ELF-1 (cell line): ENCODE measurements at regions not wholly inside any gene's neighbourhood (a gene's known extent, or its start where the extent isn't known, plus 50 kb on each side); places are given as distances from the start of the nearest gene placed in this dataset.
A peak's percentile ranks its signal among the peaks of the same experiment; 100 is the strongest.

Experiments
- DNase-seq: peaks from one replicate; pipeline ENCODE4 v3.0.0-alpha.2; 2016; ENCODE audit warnings: low read depth, low spot score

DNA sequence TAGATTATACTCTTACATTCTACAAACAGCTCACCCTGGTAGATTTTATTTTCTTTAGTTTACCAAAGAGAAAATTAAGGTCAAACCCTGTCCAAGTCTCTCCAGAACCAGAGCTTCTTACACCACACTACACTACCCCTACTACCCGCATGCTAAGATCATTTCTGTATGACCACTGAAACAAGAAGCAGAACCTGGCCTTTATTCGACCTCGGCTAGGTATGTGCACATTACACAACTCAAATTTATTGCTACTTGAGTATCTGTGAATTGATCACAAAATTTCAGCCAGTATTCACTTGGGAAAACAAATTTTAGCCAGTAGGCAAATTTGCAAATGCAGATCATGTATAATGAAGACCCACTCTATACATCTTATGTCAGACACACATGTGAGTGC is 2437.0 kb downstream of the PCDH9 start:
- DNase-seq = no peak

- DNase-seq = no peak
Measured at GRCh38 chr13:64791373-64791772, 2438.8 kb downstream of the PCDH9 start.

GRCh38 chr13:64782466-64782865 is 2447.7 kb downstream of the PCDH9 start:
- no peak for DNase-seq

DNA sequence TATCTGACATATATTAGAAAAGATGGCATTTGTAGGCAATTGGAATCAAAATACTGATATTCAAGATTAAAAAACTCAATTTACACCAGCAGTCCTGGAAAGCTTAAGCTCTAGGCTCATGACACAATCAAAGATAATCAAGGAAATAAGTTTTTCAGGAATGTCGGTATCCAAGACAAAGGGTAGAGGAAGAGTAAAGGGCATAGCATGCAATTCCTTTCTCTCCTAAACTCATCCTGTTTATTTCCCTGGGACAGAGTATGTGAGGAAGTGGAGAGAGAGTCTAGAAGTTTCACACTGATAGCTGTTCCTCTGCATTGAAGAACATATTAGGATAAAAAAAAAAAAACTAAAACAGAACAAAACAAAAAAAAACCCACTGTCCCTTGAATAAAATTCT is 2452.1 kb downstream of the PCDH9 start:
- DNase-seq = no peak

- no peak for DNase-seq
Measured at GRCh38 chr13:64774915-64775314, 2455.2 kb downstream of the PCDH9 start.

DNA sequence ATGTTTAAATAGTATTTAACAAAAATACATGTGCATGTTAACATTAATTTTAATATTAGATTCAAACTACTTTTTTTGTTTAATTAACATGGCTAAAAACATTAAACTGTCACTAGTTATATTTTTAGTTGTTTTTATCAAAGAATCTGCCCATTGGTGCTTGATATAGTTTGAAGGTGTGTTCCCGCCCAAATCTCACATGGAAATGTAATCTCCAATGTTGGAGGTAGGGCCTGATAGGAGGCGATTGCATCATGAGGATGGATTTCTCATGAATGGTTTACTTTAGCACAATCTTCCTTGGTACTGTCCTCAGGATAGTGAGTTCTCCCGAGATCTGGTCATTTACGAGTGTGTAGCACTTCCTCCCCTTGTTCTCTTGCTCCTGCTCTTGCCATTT is 2459.4 kb downstream of the PCDH9 start:
- no peak for DNase-seq

GRCh38 chr13:64767054-64767453 is 2463.1 kb downstream of the PCDH9 start:
- no peak for DNase-seq

DNA sequence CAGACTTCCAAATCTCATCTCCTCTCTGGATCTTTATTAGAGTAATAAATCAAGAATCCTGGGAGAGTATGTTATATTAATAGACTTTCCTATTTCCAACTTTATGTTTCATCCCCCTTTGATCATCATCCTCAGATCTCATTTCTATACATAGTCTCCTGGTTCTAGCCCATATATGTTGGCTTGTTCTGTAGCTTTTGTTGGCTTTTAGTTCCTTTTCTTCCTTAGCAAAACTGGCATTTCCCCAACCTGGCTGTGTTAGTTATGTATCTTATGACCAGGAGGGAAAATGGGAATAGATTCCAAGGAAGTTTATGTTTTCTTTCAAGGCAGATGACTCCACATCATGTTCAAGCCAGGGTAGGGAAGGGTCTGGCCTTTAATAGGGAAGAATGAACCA is 2464.5 kb downstream of the PCDH9 start:
- DNase-seq = no peak

- DNase-seq = no peak
Measured at GRCh38 chr13:64758521-64759244, 2471.5 kb downstream of the PCDH9 start.

DNA sequence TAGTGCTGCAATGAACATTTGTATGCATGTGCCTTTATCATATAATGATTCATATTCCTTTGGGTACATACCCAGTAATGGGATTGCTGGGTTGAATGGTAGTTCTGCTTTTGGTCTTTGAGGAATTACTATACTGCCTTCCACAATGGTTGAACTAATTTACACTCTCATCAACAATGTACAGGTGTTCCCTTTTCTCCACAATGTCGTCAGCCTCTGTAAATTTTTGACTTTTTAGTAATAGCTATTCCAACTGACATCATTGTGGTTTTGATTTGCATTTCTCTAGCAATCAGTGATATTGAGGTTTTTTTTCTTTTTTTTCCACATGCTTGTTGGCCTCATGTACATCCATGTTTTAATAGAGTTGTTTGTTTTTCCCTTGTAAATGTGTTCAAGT is 2473.5 kb downstream of the PCDH9 start:
- DNase-seq = no peak

GRCh38 chr13:64755961-64756360 is 2474.2 kb downstream of the PCDH9 start:
- DNase-seq = no peak

DNA sequence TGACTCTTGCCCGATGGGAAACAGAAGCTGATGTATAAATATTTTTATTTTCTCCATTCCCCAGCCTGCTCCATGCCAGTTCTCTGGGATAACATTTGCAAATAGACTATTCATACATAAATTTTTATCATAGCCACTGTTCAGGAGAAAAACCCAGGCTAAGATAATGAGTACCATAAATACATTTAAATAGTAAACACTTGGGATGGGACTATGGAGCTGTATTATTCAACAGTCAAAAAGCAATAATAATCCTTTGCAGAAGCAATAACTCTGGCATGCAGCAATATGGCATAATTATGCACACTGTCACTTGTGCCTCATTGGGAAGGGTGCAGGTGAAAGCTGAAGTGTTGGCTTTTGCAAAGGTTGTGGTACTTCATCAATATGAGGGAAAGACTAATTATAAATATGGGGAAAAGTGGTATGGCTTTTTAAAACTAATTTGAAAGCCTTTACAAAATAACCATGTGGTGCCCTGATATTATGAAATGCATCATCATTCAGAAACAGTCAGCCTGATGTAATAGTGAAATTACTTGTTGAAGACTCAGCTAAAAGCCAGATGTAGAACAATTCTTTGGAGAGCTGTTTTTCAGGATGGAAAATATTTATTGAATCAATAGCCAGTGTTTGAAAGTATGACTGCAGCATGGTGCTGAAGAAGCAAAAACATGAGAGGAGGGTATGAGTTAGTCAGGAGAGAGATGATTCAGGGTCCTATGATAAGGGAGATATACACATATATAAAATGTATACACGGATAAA is 2476.7 kb downstream of the PCDH9 start:
- DNase-seq = no peak

DNA sequence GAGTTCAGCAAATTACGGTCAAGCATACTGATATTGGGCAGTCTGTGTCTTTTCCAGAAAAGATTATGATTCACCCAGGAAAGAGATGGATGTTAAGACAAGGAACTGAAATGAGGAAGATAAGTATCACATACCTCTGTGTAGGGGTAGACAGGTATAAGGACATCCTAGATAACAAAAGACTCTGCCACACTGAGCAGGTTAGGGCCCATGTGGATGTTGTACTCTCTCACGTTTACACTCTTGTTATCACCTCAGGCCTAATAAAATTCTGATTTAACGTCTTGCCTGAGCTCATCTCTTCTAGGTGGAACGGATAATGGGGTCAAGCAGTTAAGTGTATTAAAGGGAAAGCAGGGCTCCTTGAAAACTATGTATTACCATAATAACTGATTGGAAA is 2480.8 kb downstream of the PCDH9 start:
- DNase-seq = no peak

DNA sequence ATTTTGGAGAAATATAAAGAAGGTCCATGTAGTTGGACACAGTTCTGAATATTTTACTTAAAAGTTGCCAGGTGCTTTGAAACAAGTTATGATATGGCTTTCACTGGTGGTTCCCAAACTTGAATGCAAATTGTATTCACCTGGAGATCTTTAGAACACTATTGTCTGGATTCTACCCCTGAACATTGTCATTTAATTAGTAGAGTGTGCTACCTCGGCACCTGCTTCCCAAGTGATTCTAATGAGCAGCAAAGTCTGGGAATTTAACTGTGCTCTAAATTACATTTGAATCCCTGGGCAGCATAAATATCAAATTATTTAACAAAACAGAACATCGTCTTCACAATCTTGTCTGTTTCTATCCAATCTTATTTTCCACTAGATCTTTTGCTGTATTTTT is 2483.3 kb downstream of the PCDH9 start:
- no peak for DNase-seq

GRCh38 chr13:64740493-64740892 is 2489.6 kb downstream of the PCDH9 start:
- DNase-seq = no peak

DNA sequence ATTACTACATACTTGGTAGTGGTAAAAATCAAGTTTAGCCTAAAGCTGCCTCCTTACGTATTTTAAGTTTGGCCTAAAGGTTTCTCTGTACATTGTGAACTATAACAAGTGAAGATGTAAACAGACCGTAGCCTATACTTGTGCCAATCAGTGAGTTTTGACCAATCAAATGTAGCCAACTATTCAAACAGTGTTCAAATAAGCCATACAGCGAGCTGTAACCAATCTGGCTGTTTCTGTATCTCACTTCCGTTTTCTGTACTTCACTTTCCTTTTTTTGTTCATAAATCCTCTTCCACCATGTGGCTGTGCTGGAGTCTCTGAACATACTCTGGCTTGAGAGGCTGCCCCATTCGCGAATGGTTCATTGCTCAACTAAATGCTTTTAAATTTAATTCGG is 2504.6 kb downstream of the PCDH9 start:
- no peak for DNase-seq

DNA sequence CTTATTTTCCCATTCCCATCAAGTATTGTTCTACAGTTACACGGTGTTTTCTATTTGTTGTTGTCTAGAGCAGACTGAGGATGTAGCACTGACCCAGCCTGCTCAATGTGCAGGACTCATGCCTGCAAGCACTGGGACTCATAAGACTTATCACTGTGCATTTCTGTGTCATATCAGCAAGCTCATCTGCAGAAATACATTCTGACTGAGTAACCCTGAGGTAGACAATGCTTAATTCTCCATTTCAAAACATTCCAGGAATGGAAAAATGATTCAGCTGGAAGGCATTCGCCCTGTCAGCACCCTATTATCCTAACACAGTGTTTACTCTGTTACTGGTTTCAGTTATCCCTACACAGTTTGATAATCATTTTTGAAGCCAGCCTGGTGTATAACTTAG is 2506.4 kb downstream of the PCDH9 start:
- DNase-seq = peak; percentile 25

GRCh38 chr13:64718116-64718515 is 2512.0 kb downstream of the PCDH9 start:
- no peak for DNase-seq

DNA sequence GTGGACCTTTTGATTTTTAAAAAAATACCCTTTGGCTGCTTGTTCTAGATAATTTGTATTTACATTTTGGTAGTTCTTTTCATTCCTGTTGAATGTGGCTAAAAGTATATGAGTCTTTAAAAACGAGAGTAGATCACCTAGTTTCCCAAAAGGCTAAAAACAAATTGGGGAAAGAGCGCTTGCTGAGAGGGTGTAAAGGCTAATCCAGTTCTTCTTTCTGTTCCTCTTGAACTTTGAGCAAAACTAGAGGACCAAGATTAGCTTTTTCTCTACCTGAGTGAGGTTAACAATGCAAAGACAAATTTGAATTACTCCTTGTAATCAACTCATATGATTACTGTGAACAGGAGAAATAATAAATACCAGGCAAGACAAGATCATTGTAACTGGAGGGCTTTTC is 2513.2 kb downstream of the PCDH9 start:
- no peak for DNase-seq

- peak; percentile 38 for DNase-seq
Measured at GRCh38 chr13:64709079-64709478, 2521.1 kb downstream of the PCDH9 start.

DNA sequence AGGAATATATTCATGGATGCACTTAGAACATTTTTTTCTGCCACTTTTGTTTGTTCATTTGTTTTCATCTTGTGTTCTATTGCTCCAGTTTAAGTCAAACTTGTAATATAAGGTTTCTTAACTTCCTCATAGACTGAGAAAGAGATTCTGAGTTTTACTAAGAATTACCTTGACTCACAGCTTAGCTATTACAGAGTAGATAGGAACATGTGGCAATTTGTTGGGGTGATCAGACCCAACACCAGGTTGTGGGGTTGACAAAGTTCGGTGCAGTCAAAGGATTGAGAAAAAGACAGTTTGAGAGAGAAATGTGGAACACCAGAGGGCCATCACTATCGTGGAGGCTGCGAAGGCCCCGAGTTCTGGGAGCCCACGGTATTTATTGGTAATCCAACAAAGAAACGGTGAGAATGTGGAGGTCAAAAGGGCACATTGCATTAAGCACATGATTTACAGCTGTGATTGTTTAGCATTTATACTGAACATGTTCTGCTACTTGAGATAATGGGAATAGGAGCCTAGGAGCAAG is 2526.0 kb downstream of the PCDH9 start:
- DNase-seq = no peak

GRCh38 chr13:64697226-64697625 is 2532.9 kb downstream of the PCDH9 start:
- DNase-seq = no peak
